ENCODE measurements at regions not wholly inside any gene's neighbourhood (a gene's known extent, or its start where the extent isn't known, plus 50 kb on each side); places are given as distances from the start of the nearest gene placed in this dataset.
"Not testable (repeated sequence)": the region's sequence is repeated elsewhere in the genome, so short reads cannot be mapped to it uniquely, and the experiment has no call there.

DNA sequence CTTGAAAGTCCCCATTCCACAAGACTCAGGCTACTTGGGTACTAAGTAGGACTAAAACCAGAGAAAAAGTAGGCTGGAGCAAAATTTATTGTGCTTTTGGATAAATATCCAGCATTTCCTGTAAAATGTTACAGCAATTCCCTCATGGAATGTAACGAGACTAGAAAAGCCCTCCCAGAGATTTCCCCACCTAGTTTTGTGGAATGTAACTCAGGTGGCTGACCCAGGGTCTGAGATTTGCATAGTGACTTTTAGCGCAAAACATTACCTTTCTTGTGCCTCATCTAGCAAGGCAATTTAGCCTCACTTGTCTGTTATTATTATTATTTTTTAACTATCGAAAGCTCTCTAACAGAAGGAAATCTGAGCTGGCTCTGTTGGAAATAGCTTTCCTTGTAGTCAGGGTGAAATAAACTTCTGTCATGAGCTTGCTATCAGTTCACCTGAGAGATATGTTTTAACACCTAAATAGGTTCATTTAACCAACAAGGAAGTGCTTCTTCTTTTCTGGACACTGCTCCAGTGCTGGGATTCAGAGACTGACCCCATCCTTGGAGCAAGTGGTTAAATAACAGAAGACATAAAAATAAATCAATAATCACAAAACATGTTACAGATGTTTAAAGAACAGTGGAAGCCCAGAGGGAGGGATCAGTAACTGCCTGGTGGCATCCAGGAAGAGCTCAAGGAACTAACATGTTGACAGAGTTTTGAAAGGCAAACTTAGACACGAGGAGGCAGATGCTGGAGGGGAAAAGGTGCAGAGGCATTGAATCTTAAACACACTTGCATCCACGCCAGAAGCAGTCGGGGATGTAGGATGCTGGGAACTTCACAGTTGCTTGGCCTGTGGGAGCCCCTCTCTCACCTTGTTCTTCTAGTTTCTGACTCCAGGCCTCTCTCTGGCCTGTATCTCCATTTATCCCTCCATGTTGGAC lies 68.3 kb upstream of the RHOU start:
- Histone ChIP-seq H3K36me3 (no peaks in the 10 kb centered on the region), H3K27ac (no peak overlapping the region), H3K4me3 (no peak overlapping the region), H3K4me1 (no peaks in the 10 kb centered on the region), H3K9me3 (no peaks in the 10 kb centered on the region), H3K27me3 (no peaks in the 10 kb centered on the region)
- TF ChIP-seq POLR2AphosphoS5 (IDR thresholded peaks at IDR 0.05; ENCODE audit: insufficient read depth in 1 of 2, low read depth in 1 of 2): no peak
- no peak for TF ChIP-seq CTCF (IDR thresholded peaks at IDR 0.05)
- no peak for TF ChIP-seq POLR2A (IDR thresholded peaks at IDR 0.05)
- intact Hi-C loops (cut with DNase I): no loop called here
- no peak for DNase-seq (ENCODE audit: extremely low spot score in 2 of 2)

- Histone ChIP-seq H3K27me3 (no peaks in the 10 kb centered on the region), H3K36me3 (no peaks in the 10 kb centered on the region), H3K27ac (no peak overlapping the region), H3K4me1 (no peaks in the 10 kb centered on the region), H3K4me3 (no peak overlapping the region), H3K9me3 (no peaks in the 10 kb centered on the region)
- DNase-seq (ENCODE audit: extremely low spot score in 2 of 2): no peak
- no peak for TF ChIP-seq POLR2AphosphoS5 (IDR thresholded peaks at IDR 0.05; ENCODE audit: insufficient read depth in 1 of 2, low read depth in 1 of 2)
- no peak for TF ChIP-seq CTCF (IDR thresholded peaks at IDR 0.05)
- no peak for TF ChIP-seq POLR2A (IDR thresholded peaks at IDR 0.05)
- intact Hi-C loops (cut with DNase I): no loop called here
Observed at GRCh38 chr1:228668553-228669241, 66.6 kb upstream of the RHOU start.

DNA sequence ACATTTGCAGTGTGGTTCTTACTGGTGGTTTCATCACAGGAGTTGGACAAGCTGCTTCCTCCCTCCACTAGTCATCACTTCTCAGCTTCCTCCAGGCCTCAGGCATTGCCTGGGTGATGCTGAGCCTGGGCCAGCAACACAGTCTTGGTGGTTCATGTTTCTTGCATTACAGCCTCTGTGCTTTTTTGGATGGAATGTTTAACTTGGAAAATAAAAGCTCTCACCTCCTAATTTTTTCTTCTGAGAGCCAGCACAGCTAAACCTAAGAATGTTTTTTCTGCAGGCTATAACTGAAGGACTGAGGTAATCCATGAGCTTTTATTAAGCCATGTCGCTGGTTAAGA lies 66.1 kb upstream of the RHOU start:
- no peak for TF ChIP-seq CTCF (IDR thresholded peaks at IDR 0.05)
- TF ChIP-seq POLR2AphosphoS5 (IDR thresholded peaks at IDR 0.05; ENCODE audit: insufficient read depth in 1 of 2, low read depth in 1 of 2): no peak
- no peak for TF ChIP-seq POLR2A (IDR thresholded peaks at IDR 0.05)
- intact Hi-C loops (cut with DNase I): no loop called here
- no peak overlapping the region for H3K27ac ChIP-seq
- no peak for DNase-seq (ENCODE audit: extremely low spot score in 2 of 2)
- H3K36me3 ChIP-seq: no peaks in the 10 kb centered on the region
- no peaks in the 10 kb centered on the region for H3K4me1 ChIP-seq
- no peaks in the 10 kb centered on the region for H3K9me3 ChIP-seq
- no peaks in the 10 kb centered on the region for H3K27me3 ChIP-seq
- no peak overlapping the region for H3K4me3 ChIP-seq

- peaks cover 15% of the 10 kb centered on the region for H3K4me1 ChIP-seq
- H3K9me3 ChIP-seq; DNase-seq (ENCODE audit: extremely low spot score in 2 of 2); H3K4me3 ChIP-seq; H3K27ac ChIP-seq; H3K27me3 ChIP-seq; H3K36me3 ChIP-seq; intact Hi-C loops (cut with DNase I): not testable (repeated sequence)
Observed at GRCh38 chr1:228681076-228681565, 54.2 kb upstream of the RHOU start.

DNA sequence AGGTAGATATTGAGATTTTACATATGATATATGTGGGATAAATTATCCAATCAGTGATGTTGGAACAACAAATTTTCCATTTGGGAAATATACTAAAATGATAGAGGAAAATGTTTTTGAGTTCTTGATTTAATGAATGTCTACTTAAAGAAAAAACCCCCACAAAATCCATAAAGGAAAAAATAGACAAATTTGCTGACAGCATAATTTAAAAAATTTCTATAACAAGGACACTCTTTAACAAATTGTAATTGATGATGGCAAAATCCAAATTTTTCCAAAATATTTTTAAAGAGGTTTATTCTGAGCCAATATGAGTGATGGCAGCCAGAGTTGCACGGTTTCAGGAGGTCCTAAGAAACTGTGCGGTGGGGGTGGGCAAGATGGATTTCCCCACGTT lies 51.9 kb upstream of the RHOU start:
- Histone ChIP-seq H3K27ac (no peak overlapping the region), H3K9me3 (no peaks in the 10 kb centered on the region), H3K4me1 (peaks cover 15% of the 10 kb centered on the region), H3K36me3 (no peaks in the 10 kb centered on the region), H3K27me3 (no peaks in the 10 kb centered on the region), H3K4me3 (no peak overlapping the region)
- TF ChIP-seq POLR2A (IDR thresholded peaks at IDR 0.05): no peak
- no peak for TF ChIP-seq POLR2AphosphoS5 (IDR thresholded peaks at IDR 0.05; ENCODE audit: insufficient read depth in 1 of 2, low read depth in 1 of 2)
- TF ChIP-seq CTCF (IDR thresholded peaks at IDR 0.05): no peak
- DNase-seq (ENCODE audit: extremely low spot score in 2 of 2): no peak
- intact Hi-C loops (cut with DNase I): no loop called here
